Ovary (tissue), 3 donors: ENCODE measurements at regions not wholly inside any gene's neighbourhood (a gene's known extent, or its start where the extent isn't known, plus 50 kb on each side); places are given as distances from the start of the nearest gene placed in this dataset.

ENCODE experiments used
- CTCF ChIP-seq, 3 donors: fragments of 450-650 bp in 2 of 3; fragments of 200-600 bp in 1 of 3; IDR thresholded peaks; one replicate each; pipeline versions ENCODE4 v1.5.1 to v1.8.0; 2016 to 2022; ENCODE audit warnings: antibody characterized with exemption in 3 of 3, mild to moderate bottlenecking in 1 of 3
- EP300 ChIP-seq: sonication (generic); formaldehyde crosslinking; IDR thresholded peaks from one replicate; pipeline ENCODE4 v1.6.1; 2017; ENCODE audit warnings: antibody characterized with exemption
- POLR2A ChIP-seq: fragments of 450-650 bp; IDR thresholded peaks from one replicate; pipeline ENCODE4 v1.6.1; 2017; ENCODE audit warnings: antibody characterized with exemption, mild to moderate bottlenecking, moderate library complexity
- donor health status: DM: no; HTN: no; CAD: no.

GRCh38 chr10:113426181-113426877, 126.5 kb upstream of the HABP2 start:
- no peak for TF ChIP-seq CTCF (IDR thresholded peaks at IDR 0.05)
- TF ChIP-seq POLR2A: no peak
- TF ChIP-seq EP300: no peak
